GM19025 (cell line): ENCODE measurements at regions not wholly inside any gene's neighbourhood (a gene's known extent, or its start where the extent isn't known, plus 50 kb on each side); places are given as distances from the start of the nearest gene placed in this dataset.
"Not testable (repeated sequence)": the region's sequence is repeated elsewhere in the genome, so short reads cannot be mapped to it uniquely, and the experiment has no call there.

Experiments used
- ATAC-seq: cut with Tn5 transposase; IDR thresholded peaks from one replicate; pipeline ENCODE4 v1.9.1; 2021; ENCODE audit warnings: mild to moderate bottlenecking, low read depth, moderate library complexity; ENCODE audit not compliant: unreplicated experiment

DNA sequence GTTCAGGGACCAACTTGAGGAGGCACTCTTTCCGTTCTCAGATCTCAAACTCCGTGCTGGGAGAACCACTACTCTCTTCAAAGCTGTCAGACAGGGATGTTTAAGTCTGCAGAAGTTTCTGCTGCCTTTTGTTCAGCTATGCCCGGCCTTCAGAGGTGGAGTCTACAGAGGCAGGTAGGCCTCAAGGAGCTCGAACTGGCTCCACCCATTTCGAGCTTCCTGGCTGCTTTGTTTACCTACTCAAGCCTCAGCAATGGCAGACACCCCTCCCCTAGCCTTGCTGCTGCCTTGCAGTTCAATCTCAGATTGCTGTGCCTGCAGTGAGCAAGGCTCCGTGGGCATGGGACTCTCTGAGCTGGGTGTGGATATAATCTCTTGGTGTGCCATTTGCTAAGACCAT, 108.2 kb downstream of the DHRS2 start:
- ATAC-seq, result not testable (repeated sequence)

- ATAC-seq, result no peak
Measured at GRCh38 chr14:23750357-23750756, 114.2 kb downstream of the DHRS2 start.

DNA sequence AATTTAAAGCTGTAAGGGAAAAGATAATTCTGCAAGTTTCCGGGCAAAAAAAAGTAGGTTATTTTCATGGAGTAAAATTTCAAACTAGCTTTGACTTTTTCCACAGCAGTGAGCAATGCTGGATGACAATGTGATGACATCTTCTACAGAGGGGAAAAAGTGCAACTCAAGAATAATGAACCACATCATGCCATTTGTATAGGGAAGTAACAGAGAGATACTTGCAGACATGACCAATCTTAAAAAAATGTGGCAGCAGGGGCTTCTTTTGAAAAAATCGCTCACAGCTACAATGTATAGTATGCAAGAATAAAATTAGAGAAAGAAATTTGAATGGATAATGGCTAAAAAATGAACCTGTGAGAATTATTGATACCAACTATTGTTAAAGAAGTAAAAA, 115.5 kb downstream of the DHRS2 start:
- no peak for ATAC-seq

DNA sequence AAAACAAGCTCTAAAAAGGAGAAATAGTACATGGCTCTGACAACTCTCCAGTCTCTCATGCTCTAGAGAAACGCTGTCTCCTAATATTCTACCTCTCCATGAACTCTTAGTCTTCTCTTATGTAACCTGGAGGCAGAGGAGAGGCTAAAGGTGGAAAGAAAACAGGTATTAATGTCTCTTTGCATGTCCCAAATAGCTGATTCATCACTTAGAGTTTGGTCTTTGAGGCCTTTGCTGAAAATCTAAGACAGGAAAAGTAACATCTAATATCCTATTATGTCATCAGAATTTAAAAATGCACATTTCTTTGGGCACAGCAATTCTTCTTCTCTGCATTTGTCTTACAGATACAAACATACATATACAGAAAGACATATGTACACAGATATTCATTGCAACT, 127.2 kb downstream of the DHRS2 start:
- ATAC-seq, result no peak

DNA sequence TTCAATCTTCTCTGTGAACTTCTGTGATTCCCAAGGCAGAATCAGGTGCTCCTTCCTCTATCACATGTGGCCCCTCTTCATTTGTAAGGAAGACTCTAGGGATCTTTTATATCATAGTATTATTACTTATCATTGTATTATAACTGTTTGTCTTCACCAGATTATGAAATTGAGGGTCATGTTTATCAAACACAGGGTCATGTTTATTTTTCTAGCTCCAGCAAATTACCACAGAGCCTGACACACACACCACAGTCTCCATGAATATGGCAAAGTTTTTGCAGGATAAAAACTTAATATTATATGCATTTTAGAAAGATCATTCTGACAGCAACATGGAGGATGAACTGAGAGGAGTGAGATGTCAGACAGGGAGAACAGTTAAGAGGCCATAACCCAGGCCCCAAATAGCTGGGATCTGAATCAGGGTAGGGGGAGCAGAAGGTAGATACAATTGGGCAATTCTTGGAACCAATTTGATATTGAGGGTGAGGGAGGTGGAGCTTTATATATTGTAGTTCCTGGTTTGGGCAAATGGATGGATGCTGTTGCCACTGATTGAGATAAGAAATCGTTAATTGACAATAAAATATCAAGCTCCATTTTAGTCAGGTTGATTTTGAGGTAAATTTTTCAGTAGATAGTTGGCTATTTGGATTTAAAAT, 130.7 kb downstream of the DHRS2 start:
- no peak for ATAC-seq

DNA sequence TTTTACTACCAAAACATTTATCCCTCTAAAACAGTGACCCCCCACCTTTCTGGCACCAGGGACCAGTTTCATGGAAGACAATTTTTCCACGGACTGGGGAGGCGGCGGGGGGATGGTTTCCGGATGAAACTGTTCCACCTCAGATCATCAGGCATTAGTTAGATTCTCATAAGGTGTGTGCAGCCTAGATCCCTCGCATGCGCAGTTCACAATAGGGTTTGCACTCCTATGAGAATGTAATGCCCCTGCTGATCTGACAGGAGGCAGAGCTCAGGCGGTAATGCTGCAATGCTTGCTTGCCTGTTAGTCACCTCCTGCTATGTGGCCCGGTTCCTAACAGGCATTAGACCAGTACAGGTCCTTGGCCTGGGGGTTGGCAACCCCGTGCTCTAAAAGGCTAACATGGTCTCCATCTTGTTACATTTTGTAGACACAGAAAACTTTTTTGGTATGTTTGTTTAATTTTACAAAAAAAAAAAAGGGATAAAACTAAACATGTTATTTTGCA, 133.1 kb downstream of the DHRS2 start:
- not testable (repeated sequence) for ATAC-seq

DNA sequence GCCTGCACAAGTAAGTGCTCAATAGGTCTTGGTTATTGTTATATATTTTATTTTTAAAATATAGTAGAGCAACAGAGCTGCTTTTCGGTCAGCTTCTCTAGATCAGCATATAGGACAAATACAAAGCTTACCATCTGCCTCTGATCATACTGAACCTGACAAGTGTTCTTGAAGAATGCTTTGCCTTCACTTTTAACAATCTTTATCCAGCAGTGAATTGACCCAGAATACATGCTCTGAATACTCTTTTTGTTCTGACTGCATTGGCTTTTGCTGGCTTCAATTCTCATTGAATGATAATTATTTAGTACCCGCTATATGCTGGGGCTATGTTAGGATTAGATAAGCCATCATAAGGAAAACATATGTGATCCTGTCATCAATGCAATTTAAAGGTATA, 137.8 kb downstream of the DHRS2 start:
- no peak for ATAC-seq

GRCh38 chr14:23776296-23776695, 140.1 kb downstream of the DHRS2 start:
- no peak for ATAC-seq

- no peak for ATAC-seq
Measured at GRCh38 chr14:23785208-23785607, 149.0 kb downstream of the DHRS2 start.

DNA sequence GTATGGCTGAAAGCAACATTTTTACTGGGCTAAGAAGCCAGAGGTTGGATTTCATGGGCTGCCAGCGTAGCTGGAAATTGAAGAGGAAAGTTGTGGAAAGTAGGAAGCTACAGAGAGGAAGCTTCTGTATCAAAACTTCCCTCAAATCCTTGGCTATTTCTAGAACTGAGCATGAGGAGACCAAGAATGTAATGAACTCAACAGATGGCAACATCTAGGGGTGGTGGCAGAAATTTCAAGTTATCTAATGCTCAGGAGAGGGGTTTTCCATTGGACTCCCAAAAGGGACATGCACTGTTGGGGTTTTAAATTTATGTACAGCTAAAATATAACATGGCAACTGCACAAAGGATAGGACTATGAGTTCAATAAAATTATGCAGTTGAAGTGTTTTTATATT, 151.3 kb downstream of the DHRS2 start:
- no peak for ATAC-seq

- ATAC-seq, result no peak
Measured at GRCh38 chr14:23789696-23790095, 153.5 kb downstream of the DHRS2 start.

GRCh38 chr14:23793532-23793931, 157.4 kb downstream of the DHRS2 start:
- ATAC-seq, result no peak

- no peak for ATAC-seq
Measured at GRCh38 chr14:23800811-23801210, 152.8 kb upstream of the DHRS4 start.

- ATAC-seq, result no peak
Measured at GRCh38 chr14:23801766-23802165, 151.8 kb upstream of the DHRS4 start.

GRCh38 chr14:23804817-23805216, 148.8 kb upstream of the DHRS4 start:
- no peak for ATAC-seq

GRCh38 chr14:23805761-23806160, 147.8 kb upstream of the DHRS4 start:
- no peak for ATAC-seq

DNA sequence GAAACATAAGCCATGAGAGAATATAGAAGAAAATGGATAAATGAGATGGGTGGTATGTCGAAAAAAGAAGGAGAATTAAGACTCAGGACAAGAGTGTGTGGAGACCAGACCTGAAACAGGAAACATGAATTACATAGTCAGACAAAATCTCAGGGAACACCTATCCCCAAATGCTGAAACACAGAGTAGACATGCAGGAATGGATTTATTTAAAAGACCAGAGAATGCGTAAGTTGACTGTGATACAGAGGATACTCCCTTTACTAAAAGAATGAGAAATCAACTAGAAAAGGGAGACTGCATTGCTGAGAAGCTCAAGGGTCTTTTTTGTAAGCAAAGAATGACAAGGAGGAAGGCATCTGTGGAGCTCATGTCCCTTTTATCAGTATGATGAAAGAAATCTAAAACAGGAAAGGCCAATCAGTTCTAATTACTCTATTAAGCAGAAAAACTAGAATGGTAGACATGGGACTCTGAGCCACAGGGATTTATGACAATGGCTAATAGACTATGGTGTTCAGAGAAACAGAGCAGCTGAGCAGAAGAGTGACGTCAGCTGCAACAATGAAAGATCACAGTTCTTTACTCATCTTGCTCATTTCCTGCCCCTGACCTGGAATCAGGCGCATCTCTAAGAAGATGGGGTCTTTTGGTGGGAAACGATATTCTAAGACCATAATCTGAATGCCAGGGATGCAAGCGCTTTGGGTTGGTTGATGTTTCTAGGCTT, 138.9 kb upstream of the DHRS4 start:
- no peak for ATAC-seq

GRCh38 chr14:23816371-23816770, 137.2 kb upstream of the DHRS4 start:
- no peak for ATAC-seq

DNA sequence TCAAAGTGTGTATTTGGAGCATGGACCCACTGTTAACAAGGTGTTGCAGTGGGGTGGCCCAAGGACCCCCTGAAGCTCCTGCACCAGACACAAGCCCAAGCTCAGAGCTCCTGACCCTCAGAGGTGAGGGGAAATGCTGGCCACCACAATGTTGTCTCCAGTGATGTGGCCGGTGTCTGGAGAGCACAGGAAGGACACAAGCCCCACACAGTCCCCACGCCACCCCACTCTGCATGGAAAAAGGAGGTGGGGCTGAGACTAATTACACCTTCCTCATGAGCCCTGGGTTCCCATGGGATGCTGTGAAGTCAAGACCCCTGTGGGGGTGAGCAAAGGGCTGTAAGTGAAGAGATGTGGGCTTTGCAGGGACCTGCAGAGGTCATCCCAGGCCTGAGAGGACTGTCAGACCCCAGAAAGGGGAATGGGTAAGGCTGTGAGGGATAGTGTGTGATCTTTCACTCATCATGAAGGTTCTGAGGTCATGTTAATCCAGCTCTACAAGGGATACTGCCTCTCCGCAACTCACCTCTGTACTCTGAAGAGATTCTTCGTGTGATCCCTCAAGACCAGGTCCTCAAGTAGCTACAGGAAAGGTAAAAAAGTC, 136.3 kb upstream of the DHRS4 start:
- ATAC-seq, result no peak

DNA sequence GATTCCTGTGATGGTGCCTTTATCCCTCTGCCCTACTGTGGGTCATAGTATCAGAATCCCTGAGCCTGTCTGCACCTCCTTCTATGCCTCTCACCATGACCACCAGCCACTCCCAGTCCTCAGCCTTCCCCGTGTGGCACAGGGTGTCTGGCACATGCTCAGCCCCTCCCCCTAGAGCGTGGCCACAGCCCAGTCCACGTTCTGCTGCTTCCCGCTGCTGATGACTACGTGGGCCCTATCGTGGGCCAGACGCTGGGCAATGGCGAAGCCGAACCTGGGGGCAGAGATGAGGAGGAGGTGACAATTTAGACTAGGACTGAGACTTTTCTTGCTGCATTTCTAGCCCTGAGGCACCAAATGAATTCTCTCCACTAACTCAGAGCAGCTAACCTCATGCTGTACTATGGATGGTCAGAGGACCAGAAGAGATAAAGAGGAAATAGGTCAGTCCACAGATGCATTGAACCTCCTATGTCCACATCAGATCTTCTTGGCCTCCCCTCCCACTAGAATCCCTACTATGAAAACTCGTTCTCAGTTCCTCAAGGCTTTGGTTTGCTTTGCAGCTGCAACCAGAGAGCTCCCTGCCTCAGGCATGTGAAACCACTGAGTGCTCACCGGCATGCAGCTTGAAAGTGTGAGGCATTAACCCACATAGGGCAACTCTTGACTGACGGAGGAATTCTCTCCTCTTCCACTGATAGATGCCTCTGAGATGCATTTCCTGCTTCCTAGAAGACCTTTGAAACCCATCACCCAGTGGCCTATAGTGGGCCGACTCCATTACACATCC, 126.3 kb upstream of the DHRS4 start:
- ATAC-seq, result no peak

- ATAC-seq, result no peak
Measured at GRCh38 chr14:23828001-23828400, 125.6 kb upstream of the DHRS4 start.
